HCT116 (cell line): ENCODE measurements at regions not wholly inside any gene's neighbourhood (a gene's known extent, or its start where the extent isn't known, plus 50 kb on each side); places are given as distances from the start of the nearest gene placed in this dataset.

Experiments
- ATAC-seq: fragments of 200-7000 bp; cut with Tn5 transposase; 2 replicates; pipeline ENCODE4 v1.9.1; 2020; ENCODE audit warnings: mild to moderate bottlenecking, moderate library complexity
- BruUV-seq: library from RNA; stranded (reverse); fragments of 400-500 nt; replicated peaks from 2 replicates; lab custom pipeline; 2021; lab: Mats Ljungman, UMichigan
- CTCF ChIA-PET: fragments of 300-600 bp; sonication (Branson Sonifier 250); formaldehyde crosslinking; loops from one replicate; lab custom pipeline; 2021; ENCODE audit warnings: antibody characterized with exemption; lab: Charles Lee
- POLR2A ChIA-PET: fragments of 300-600, 350-600 bp; sonication (Branson Sonifier 250); formaldehyde crosslinking; loops from one replicate; lab custom pipeline; 2021; ENCODE audit warnings: antibody characterized with exemption; lab: Charles Lee
- RAD21 ChIA-PET, 2 experiments: fragments of 300-600 bp; sonication (Branson Sonifier 250); formaldehyde crosslinking; loops; one replicate each; lab custom pipeline; 2023; ENCODE audit warnings: low total read pairs in 2 of 2; ENCODE audit not compliant: uncharacterized antibody in 2 of 2, unreplicated experiment in 2 of 2, low non-redundant PET in 1 of 2; lab: Charles Lee
- DNase-seq: peaks from one replicate; pipeline ENCODE4 v3.0.0-alpha.2; 2010; ENCODE audit warnings: low read depth, low spot score
- H2AFZ ChIP-seq: fragments of 200-600 bp; shearing (Covaris generic), sonication (generic); 2 replicates; pipeline ENCODE4 v1.6.1; 2017; ENCODE audit warnings: low read depth, mixed run types, mixed read lengths, antibody characterized with exemption, low read length; ENCODE audit not compliant: poor library complexity, severe bottlenecking
- H3K27ac ChIP-seq: 2 replicates; pipeline ENCODE4 v1.5.1; 2012; ENCODE audit warnings: low read depth, low read length
- H3K27me3 ChIP-seq: fragments of 200-600 bp; sonication (generic); 2 replicates; pipeline ENCODE4 v1.6.1; 2016; ENCODE audit warnings: mixed run types, low read length, mixed read lengths; ENCODE audit not compliant: insufficient read depth
- H3K36me3 ChIP-seq, 2 experiments: fragments of 200-500 bp in 1 of 2; fragments of 200-600 bp in 1 of 2; sonication (Bioruptor generic) in 1 of 2; sonication (generic) in 1 of 2; 2 replicates each; pipeline versions ENCODE4 v1.5.1 to v1.6.1; 2014 to 2016; ENCODE audit warnings: low read length in 2 of 2, inconsistent platforms in 1 of 2, mixed read lengths in 1 of 2, mixed run types in 1 of 2; ENCODE audit not compliant: insufficient read depth in 2 of 2, control insufficient read depth in 1 of 2
- H3K4me1 ChIP-seq, 2 experiments: fragments of 200-600 bp in 1 of 2; sonication (generic) in 1 of 2; 2 replicates each; pipeline versions ENCODE4 v1.5.1 to v1.6.1; 2012 to 2017; ENCODE audit warnings: low read length in 2 of 2, inconsistent platforms in 1 of 2, mild to moderate bottlenecking in 1 of 2, mixed read lengths in 1 of 2, mixed run types in 1 of 2, moderate library complexity in 1 of 2; ENCODE audit not compliant: insufficient read depth in 2 of 2, control insufficient read depth in 1 of 2
- H3K4me2 ChIP-seq: fragments of 200-600 bp; sonication (generic); 2 replicates; pipeline ENCODE4 v1.6.1; 2017; ENCODE audit warnings: mixed run types, low read length, mixed read lengths
- H3K4me3 ChIP-seq, 2 experiments: fragments of 200-600 bp in 1 of 2; sonication (generic) in 1 of 2; replicated peaks in 1 of 2; 2 replicates each; pipeline ENCODE4 v1.5.1; 2011 to 2016; ENCODE audit warnings: low read length in 2 of 2, control low read depth in 1 of 2, low read depth in 1 of 2, mild to moderate bottlenecking in 1 of 2, mixed read lengths in 1 of 2, mixed run types in 1 of 2
- H3K79me2 ChIP-seq: fragments of 200-600 bp; sonication (generic); 2 replicates; pipeline ENCODE4 v1.6.1; 2017; ENCODE audit warnings: mild to moderate bottlenecking, mixed run types, low read length, moderate library complexity, mixed read lengths; ENCODE audit not compliant: insufficient read depth
- H3K9ac ChIP-seq: fragments of 200-600 bp; sonication (generic); 2 replicates; pipeline ENCODE4 v1.6.1; 2016; ENCODE audit warnings: low read length, mixed read lengths
- H3K9me2 ChIP-seq: fragments of 200-600 bp; sonication (generic), shearing (Covaris generic); 2 replicates; pipeline ENCODE4 v1.6.1; 2017; ENCODE audit warnings: mixed run types, mild to moderate bottlenecking, moderate library complexity; ENCODE audit not compliant: insufficient read depth
- H3K9me3 ChIP-seq, 2 experiments: fragments of 200-500 bp in 1 of 2; fragments of 200-600 bp in 1 of 2; sonication (Bioruptor generic) in 1 of 2; sonication (generic) in 1 of 2; 2 replicates each; pipeline ENCODE4 v1.6.1; 2014 to 2017; ENCODE audit warnings: low read length in 2 of 2, mixed read lengths in 2 of 2, inconsistent platforms in 1 of 2, low read depth in 1 of 2, mild to moderate bottlenecking in 1 of 2, mixed run types in 1 of 2, moderate library complexity in 1 of 2; ENCODE audit not compliant: control insufficient read depth in 1 of 2, insufficient read depth in 1 of 2
- H4K20me1 ChIP-seq: fragments of 200-600 bp; sonication (generic), shearing (Covaris generic); 2 replicates; pipeline ENCODE4 v1.6.1; 2017; ENCODE audit warnings: mixed run types, mild to moderate bottlenecking, moderate library complexity; ENCODE audit not compliant: insufficient read depth
- CBX3 ChIP-seq: IDR thresholded peaks from 2 replicates; pipeline ENCODE4 v1.6.1; 2012; ENCODE audit warnings: low read depth
- CEBPB ChIP-seq: IDR thresholded peaks from 2 replicates; pipeline ENCODE4 v1.6.1; 2012; ENCODE audit warnings: low read depth
- EGR1 ChIP-seq: IDR thresholded peaks from 2 replicates; pipeline ENCODE4 v1.6.1; 2012; ENCODE audit warnings: low read depth
- ELF1 ChIP-seq: IDR thresholded peaks from 2 replicates; pipeline ENCODE4 v1.6.1; 2012; ENCODE audit warnings: low read depth, borderline replicate concordance
- EZH2phosphoT487 ChIP-seq: fragments of 200-600 bp; IDR thresholded peaks from 2 replicates; pipeline ENCODE4 v1.6.1; 2018; ENCODE audit warnings: antibody characterized with exemption, borderline replicate concordance
- FOSL1 ChIP-seq: IDR thresholded peaks from 2 replicates; pipeline ENCODE4 v1.6.1; 2012; ENCODE audit warnings: low read depth
- POLR2A ChIP-seq: IDR thresholded peaks from 2 replicates; pipeline ENCODE4 v1.7.0; 2011; ENCODE audit warnings: borderline replicate concordance; ENCODE audit not compliant: insufficient read depth, insufficient read length; ENCODE audit errors: extremely low read depth
- POLR2AphosphoS5 ChIP-seq: IDR thresholded peaks from 2 replicates; pipeline ENCODE4 v1.6.1; 2011; ENCODE audit warnings: mild to moderate bottlenecking, low read depth, low read length, moderate library complexity
- SIN3A ChIP-seq: IDR thresholded peaks from 2 replicates; pipeline ENCODE4 v1.6.1; 2012; ENCODE audit warnings: low read depth
- SP1 ChIP-seq: IDR thresholded peaks from 2 replicates; pipeline ENCODE4 v1.6.1; 2012; ENCODE audit warnings: low read depth
- SRF ChIP-seq: IDR thresholded peaks from 2 replicates; pipeline ENCODE4 v1.6.1; 2012; ENCODE audit warnings: low read depth
- TCF7L2 ChIP-seq: IDR thresholded peaks from 2 replicates; pipeline ENCODE4 v1.7.0; 2011; ENCODE audit warnings: borderline replicate concordance, inconsistent platforms; ENCODE audit not compliant: insufficient read depth, insufficient read length; ENCODE audit errors: extremely low read depth
- YY1 ChIP-seq: IDR thresholded peaks from 2 replicates; pipeline ENCODE4 v1.6.1; 2011; ENCODE audit warnings: low read length, low read depth, moderate library complexity, mild to moderate bottlenecking; ENCODE audit not compliant: insufficient replicate concordance; ENCODE audit errors: extremely low read depth
- ZFX ChIP-seq: fragments of 450-650 bp; IDR thresholded peaks from 2 replicates; pipeline ENCODE4 v1.6.1; 2017
- intact Hi-C: fragments of 100-400 bp; cut with micrococcal nuclease; formaldehyde crosslinking; loops from 2 replicates; pipeline ENCODE4 v1.10.0; 2022
- TF ChIP-seq, protein P1 (sequence below): IDR thresholded peaks from 2 replicates; pipeline ENCODE4 v1.6.1; 2011; ENCODE audit warnings: mild to moderate bottlenecking, low read length, moderate library complexity; ENCODE audit not compliant: insufficient replicate concordance; ENCODE audit errors: extremely low read depth
- TF ChIP-seq, protein P2 (sequence below): IDR thresholded peaks from 2 replicates; pipeline ENCODE4 v1.6.1; 2012; ENCODE audit warnings: low read depth
- TF ChIP-seq, protein P3 (sequence below), 3 experiments: fragments of 200-600 bp in 1 of 3; sonication (generic) in 1 of 3; IDR thresholded peaks in 2 of 3; conservative IDR thresholded peaks in 1 of 3; 2 replicates each; pipeline ENCODE4 v1.5.1; 2012 to 2017; ENCODE audit warnings: low read depth in 2 of 3, low read length in 2 of 3, antibody characterized with exemption in 1 of 3, borderline replicate concordance in 1 of 3, control low read depth in 1 of 3, mild to moderate bottlenecking in 1 of 3, mixed read lengths in 1 of 3, mixed run types in 1 of 3, moderate library complexity in 1 of 3; ENCODE audit not compliant: insufficient read depth in 1 of 3

DNA sequence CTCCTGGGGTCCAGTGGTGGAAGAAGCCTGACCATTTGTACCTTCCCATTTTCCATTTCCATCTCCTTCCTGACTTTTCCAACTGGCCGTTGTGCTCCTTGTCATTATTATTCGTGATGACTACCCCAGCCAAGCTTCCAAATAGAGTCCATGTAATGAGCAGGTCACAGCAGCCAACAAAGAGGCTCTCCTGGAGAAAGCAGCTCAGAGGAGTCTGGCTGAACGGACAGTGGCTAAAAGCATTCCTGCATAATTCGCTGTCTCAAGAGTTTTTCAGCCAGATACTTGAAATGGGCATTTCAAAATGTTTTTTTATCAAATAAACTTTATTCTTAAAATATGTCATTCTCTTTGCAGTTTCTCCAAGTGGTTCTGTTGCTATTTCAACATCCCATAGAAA, 458.6 kb downstream of the INHBA start:
- Histone ChIP-seq H3K27ac (no peak overlapping the region), H3K9me2 (no peaks in the 10 kb centered on the region), H4K20me1 (no peaks in the 10 kb centered on the region), H3K4me2 (no peak overlapping the region), H3K4me1 (peaks cover 0 to 13% of the 10 kb centered on the region in 2 experiments; a peak in 2 of 4 replicates), H3K9me3 (no peaks in the 10 kb centered on the region), H2AFZ (no peak overlapping the region), H3K36me3 (no peaks in the 10 kb centered on the region), H3K9ac (no peak overlapping the region), H3K4me3 (no peak overlapping the region), H3K79me2 (no peaks in the 10 kb centered on the region), H3K27me3 (no peaks in the 10 kb centered on the region)
- no peak for DNase-seq
- TF ChIP-seq SP1 (no peak), SRF (no peak), TCF7L2 (no peak), CEBPB (no peak), YY1 (no peak), SIN3A (no peak), ELF1 (no peak), EGR1 (no peak), POLR2AphosphoS5 (no peak), POLR2A (no peak), CBX3 (no peak), ZFX (no peak), EZH2phosphoT487 (no peak), FOSL1 (no peak)
- TF ChIP-seq, protein P1, sequence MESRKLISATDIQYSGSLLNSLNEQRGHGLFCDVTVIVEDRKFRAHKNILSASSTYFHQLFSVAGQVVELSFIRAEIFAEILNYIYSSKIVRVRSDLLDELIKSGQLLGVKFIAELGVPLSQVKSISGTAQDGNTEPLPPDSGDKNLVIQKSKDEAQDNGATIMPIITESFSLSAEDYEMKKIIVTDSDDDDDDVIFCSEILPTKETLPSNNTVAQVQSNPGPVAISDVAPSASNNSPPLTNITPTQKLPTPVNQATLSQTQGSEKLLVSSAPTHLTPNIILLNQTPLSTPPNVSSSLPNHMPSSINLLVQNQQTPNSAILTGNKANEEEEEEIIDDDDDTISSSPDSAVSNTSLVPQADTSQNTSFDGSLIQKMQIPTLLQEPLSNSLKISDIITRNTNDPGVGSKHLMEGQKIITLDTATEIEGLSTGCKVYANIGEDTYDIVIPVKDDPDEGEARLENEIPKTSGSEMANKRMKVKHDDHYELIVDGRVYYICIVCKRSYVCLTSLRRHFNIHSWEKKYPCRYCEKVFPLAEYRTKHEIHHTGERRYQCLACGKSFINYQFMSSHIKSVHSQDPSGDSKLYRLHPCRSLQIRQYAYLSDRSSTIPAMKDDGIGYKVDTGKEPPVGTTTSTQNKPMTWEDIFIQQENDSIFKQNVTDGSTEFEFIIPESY = no peak
- TF ChIP-seq, protein P2, sequence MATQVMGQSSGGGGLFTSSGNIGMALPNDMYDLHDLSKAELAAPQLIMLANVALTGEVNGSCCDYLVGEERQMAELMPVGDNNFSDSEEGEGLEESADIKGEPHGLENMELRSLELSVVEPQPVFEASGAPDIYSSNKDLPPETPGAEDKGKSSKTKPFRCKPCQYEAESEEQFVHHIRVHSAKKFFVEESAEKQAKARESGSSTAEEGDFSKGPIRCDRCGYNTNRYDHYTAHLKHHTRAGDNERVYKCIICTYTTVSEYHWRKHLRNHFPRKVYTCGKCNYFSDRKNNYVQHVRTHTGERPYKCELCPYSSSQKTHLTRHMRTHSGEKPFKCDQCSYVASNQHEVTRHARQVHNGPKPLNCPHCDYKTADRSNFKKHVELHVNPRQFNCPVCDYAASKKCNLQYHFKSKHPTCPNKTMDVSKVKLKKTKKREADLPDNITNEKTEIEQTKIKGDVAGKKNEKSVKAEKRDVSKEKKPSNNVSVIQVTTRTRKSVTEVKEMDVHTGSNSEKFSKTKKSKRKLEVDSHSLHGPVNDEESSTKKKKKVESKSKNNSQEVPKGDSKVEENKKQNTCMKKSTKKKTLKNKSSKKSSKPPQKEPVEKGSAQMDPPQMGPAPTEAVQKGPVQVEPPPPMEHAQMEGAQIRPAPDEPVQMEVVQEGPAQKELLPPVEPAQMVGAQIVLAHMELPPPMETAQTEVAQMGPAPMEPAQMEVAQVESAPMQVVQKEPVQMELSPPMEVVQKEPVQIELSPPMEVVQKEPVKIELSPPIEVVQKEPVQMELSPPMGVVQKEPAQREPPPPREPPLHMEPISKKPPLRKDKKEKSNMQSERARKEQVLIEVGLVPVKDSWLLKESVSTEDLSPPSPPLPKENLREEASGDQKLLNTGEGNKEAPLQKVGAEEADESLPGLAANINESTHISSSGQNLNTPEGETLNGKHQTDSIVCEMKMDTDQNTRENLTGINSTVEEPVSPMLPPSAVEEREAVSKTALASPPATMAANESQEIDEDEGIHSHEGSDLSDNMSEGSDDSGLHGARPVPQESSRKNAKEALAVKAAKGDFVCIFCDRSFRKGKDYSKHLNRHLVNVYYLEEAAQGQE = no peak
- TF ChIP-seq, protein P3, sequence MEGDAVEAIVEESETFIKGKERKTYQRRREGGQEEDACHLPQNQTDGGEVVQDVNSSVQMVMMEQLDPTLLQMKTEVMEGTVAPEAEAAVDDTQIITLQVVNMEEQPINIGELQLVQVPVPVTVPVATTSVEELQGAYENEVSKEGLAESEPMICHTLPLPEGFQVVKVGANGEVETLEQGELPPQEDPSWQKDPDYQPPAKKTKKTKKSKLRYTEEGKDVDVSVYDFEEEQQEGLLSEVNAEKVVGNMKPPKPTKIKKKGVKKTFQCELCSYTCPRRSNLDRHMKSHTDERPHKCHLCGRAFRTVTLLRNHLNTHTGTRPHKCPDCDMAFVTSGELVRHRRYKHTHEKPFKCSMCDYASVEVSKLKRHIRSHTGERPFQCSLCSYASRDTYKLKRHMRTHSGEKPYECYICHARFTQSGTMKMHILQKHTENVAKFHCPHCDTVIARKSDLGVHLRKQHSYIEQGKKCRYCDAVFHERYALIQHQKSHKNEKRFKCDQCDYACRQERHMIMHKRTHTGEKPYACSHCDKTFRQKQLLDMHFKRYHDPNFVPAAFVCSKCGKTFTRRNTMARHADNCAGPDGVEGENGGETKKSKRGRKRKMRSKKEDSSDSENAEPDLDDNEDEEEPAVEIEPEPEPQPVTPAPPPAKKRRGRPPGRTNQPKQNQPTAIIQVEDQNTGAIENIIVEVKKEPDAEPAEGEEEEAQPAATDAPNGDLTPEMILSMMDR (IDR thresholded peaks at IDR 0.05 in 2 of 3, conservative IDR thresholded peaks at IDR 0.05 in 1 of 3; ENCODE audit: borderline replicate concordance in 1 of 3, insufficient read depth in 1 of 3, low read depth in 2 of 3, low read length in 2 of 3) = no peak
- CTCF ChIA-PET = no interaction called here
- RAD21 ChIA-PET = no interaction called here
- intact Hi-C loops = no loop called here
- BruUV-seq = no TSS peak
- ATAC-seq = no peak
- POLR2A ChIA-PET = no interaction called here
